GM21825 (cell line): ENCODE measurements at regions not wholly inside any gene's neighbourhood (a gene's known extent, or its start where the extent isn't known, plus 50 kb on each side); places are given as distances from the start of the nearest gene placed in this dataset.
"Not testable (repeated sequence)": the region's sequence is repeated elsewhere in the genome, so short reads cannot be mapped to it uniquely, and the experiment has no call there.

ENCODE experiments used
- ATAC-seq: cut with Tn5 transposase; IDR thresholded peaks from one replicate; pipeline ENCODE4 v1.9.1; 2021; ENCODE audit warnings: mild to moderate bottlenecking, moderate library complexity; ENCODE audit not compliant: unreplicated experiment

GRCh38 chr3:137111497-137111896 lies 153.7 kb downstream of the IL20RB start:
- ATAC-seq, result no peak

GRCh38 chr3:137116619-137117018 lies 158.8 kb downstream of the IL20RB start:
- ATAC-seq, result no peak

GRCh38 chr3:137121704-137122314 lies 164.0 kb downstream of the IL20RB start:
- peak; percentile 61 for ATAC-seq

- no peak for ATAC-seq
Observed at GRCh38 chr3:137131081-137131480, 173.3 kb downstream of the IL20RB start.

GRCh38 chr3:137134431-137134830 lies 176.6 kb downstream of the IL20RB start:
- ATAC-seq, result no peak

- ATAC-seq, result no peak
Observed at GRCh38 chr3:137148406-137148805, 190.6 kb downstream of the IL20RB start.

GRCh38 chr3:137148917-137149316 lies 191.1 kb downstream of the IL20RB start:
- ATAC-seq, result no peak

GRCh38 chr3:137150825-137151224 lies 193.0 kb downstream of the IL20RB start:
- ATAC-seq, result no peak

- not testable (repeated sequence) for ATAC-seq
Observed at GRCh38 chr3:137153046-137153445, 195.3 kb downstream of the IL20RB start.

GRCh38 chr3:137163241-137163871 lies 205.6 kb downstream of the IL20RB start:
- no peak for ATAC-seq

GRCh38 chr3:137163958-137164357 lies 206.2 kb downstream of the IL20RB start:
- ATAC-seq, result no peak

GRCh38 chr3:137165117-137165806 lies 207.5 kb downstream of the IL20RB start:
- no peak for ATAC-seq

- no peak for ATAC-seq
Observed at GRCh38 chr3:137171834-137172603, 214.2 kb downstream of the IL20RB start.

- no peak for ATAC-seq
Observed at GRCh38 chr3:137172728-137173127, 214.9 kb downstream of the IL20RB start.

- ATAC-seq, result no peak
Observed at GRCh38 chr3:137174514-137174913, 216.7 kb downstream of the IL20RB start.

- no peak for ATAC-seq
Observed at GRCh38 chr3:137180220-137180619, 222.4 kb downstream of the IL20RB start.

- no peak for ATAC-seq
Observed at GRCh38 chr3:137191133-137191923, 233.5 kb downstream of the IL20RB start.

GRCh38 chr3:137191951-137192350 lies 234.2 kb downstream of the IL20RB start:
- no peak for ATAC-seq

- no peak for ATAC-seq
Observed at GRCh38 chr3:137194301-137194700, 236.5 kb downstream of the IL20RB start.

- ATAC-seq, result not testable (repeated sequence)
Observed at GRCh38 chr3:137198374-137198773, 240.6 kb downstream of the IL20RB start.

GRCh38 chr3:137199678-137200077 lies 241.9 kb downstream of the IL20RB start:
- ATAC-seq, result no peak
